ENCODE measurements at regions not wholly inside any gene's neighbourhood (a gene's known extent, or its start where the extent isn't known, plus 50 kb on each side); places are given as distances from the start of the nearest gene placed in this dataset.

DNA sequence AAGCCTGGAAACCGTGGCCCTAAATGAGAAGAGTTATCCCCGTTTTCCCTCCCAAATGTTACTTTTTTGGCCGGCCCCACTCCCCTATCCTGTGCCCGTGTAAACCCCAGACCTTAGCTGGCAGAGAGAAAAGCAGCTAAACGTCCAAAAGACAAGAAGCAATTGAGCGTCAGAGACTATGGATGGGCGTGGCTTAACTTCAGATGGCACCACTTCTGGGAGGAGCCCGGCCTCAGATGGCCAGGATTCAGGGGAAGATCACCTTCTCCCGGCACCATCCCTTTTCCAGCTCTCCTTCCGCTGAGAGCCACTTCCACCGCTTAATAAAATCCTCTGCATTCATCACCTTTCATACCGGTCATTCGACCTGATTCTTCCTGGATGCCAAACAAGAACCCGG is 350.1 kb upstream of the PCDH7 start:
- TF ChIP-seq, protein P1, sequence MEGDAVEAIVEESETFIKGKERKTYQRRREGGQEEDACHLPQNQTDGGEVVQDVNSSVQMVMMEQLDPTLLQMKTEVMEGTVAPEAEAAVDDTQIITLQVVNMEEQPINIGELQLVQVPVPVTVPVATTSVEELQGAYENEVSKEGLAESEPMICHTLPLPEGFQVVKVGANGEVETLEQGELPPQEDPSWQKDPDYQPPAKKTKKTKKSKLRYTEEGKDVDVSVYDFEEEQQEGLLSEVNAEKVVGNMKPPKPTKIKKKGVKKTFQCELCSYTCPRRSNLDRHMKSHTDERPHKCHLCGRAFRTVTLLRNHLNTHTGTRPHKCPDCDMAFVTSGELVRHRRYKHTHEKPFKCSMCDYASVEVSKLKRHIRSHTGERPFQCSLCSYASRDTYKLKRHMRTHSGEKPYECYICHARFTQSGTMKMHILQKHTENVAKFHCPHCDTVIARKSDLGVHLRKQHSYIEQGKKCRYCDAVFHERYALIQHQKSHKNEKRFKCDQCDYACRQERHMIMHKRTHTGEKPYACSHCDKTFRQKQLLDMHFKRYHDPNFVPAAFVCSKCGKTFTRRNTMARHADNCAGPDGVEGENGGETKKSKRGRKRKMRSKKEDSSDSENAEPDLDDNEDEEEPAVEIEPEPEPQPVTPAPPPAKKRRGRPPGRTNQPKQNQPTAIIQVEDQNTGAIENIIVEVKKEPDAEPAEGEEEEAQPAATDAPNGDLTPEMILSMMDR (conservative IDR thresholded peaks at IDR 0.05): no peak
- no peak for TF ChIP-seq ZFX (IDR thresholded peaks at IDR 0.05)

Measured in C4-2B (cell line).